OCI-M1 (cell line): ENCODE measurements at regions not wholly inside any gene's neighbourhood (a gene's known extent, or its start where the extent isn't known, plus 50 kb on each side); places are given as distances from the start of the nearest gene placed in this dataset.
"Not testable (repeated sequence)": the region's sequence is repeated elsewhere in the genome, so short reads cannot be mapped to it uniquely, and the experiment has no call there.

Source experiments
- DNase-seq: peaks from one replicate; lab custom pipeline; 2025; lab: John Stamatoyannopoulos, UW

DNA sequence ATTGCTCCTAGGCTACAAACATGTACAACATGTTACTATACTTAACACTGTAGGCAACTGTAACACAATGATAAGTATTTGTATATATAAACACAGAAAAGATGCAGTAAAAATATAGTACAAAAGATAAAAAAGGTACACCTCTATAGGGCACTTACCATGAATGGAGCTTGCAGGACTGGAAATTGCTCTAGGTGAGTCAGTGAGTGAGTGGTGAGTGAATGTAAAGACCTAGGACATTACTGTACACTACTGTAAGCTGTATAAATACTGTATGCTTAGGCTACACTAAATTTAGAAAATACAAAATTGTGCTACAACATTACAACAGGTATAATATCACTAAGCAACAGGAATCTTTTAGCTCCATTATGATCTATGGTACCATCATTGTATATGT is 312.0 kb upstream of the PREP start:
- DNase-seq: no peak

- peak; percentile 56 for DNase-seq
Observed at GRCh38 chr6:105713474-105714118, 310.7 kb upstream of the PREP start.

GRCh38 chr6:105711216-105711615 is 308.3 kb upstream of the PREP start:
- DNase-seq: no peak

DNA sequence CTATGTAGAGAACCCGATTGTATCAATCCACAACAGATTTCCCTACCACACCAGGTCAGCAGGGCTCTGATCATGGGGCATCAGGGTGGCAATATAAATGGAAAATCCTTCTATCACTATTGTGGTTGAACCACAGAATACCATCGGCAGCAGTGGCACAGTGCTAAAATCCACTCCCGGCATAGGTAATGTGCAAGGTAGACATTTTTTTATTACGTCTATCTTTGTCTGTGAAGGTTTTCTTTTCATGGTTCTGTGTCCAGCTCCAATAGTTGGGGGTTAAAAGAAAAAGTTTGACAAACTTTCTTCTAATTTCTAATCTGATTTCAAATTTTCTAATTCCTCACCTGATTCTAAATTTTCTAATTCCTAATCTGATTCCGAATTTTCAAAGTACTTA is 302.7 kb upstream of the PREP start:
- DNase-seq: no peak

DNA sequence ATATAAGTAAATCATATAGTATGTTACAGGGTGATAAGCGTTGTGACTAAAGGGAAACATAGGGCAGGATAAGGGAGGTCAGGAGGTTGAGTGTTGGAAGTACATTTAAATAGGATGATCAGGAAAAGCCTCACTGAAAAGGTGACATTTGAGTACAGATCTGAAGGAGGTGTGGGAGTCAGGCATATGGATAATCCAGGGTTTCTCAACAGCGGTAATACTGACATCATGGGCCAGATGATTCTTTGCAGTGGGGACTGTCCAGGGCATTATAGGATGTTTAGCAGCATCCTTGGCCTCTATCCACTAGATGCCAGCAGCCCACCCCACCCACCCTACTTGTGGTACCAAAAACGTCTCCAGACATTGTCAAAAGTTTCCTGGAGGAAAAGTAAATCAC is 292.6 kb upstream of the PREP start:
- no peak for DNase-seq

DNA sequence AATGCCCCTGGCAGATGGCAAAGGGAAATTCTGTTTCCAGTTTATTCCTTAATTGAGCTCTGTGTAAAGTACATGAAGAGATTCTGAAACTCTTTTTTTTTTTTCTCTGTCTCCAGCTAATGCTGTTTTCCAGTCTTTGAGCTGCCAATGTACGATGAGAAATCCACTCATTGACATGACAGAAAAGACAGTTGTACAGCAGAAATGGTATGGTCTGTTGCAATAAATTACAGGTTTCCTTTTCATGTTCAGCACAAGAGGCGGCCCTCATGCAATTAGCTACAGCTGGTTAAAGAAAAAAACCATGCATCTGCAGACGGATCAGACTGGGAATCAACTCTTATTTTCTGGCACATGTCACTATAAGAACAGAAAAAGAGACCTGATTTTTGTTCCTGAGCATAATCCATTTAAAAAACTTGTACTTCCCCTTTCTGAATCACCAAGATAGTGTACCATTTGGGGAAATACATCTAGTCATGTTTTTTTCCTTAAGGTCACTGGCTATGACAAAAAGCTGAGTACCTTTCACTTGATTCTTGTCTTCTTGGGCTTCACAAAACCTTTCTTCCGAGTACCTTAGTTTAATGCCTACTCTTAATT is 289.8 kb upstream of the PREP start:
- DNase-seq: peak; percentile 78

GRCh38 chr6:105691971-105692370 is 289.1 kb upstream of the PREP start:
- no peak for DNase-seq

DNA sequence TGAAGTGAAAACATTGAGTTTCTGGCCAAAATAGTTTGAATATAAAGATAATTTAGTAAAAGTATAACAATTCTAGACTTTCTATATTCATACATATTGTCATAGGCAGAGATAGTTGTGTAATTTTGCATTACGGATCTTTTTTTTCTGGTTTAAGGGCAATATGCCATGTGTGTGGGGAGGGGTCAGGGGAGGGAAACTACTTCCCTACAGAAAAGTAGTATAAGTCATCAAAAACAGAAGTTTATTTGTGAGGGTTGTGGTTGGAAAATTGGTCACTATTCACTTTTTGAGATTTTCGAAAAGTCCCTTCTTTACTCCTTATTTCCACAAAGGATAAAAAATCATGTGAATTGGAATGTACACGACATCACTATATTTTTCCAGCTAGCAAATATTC is 288.2 kb upstream of the PREP start:
- DNase-seq: no peak

DNA sequence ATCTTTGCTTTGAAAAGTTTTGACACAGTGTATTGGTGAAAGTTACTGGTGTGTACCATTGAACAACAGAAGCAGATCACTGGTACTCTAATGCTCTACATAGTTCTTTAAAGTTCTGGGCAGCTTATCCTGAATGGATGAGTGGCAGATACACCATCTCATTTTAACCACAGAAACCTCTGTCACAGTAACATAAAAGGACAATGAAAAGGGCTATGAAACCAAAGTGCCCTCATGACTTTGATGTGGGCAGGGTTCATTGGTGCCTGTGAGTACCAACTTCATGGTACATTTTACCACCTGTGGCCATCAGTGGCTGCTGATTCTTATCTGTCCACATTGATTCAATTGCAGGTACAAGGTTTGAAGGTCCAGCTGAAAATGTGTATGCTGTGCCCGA is 285.7 kb upstream of the PREP start:
- no peak for DNase-seq

DNA sequence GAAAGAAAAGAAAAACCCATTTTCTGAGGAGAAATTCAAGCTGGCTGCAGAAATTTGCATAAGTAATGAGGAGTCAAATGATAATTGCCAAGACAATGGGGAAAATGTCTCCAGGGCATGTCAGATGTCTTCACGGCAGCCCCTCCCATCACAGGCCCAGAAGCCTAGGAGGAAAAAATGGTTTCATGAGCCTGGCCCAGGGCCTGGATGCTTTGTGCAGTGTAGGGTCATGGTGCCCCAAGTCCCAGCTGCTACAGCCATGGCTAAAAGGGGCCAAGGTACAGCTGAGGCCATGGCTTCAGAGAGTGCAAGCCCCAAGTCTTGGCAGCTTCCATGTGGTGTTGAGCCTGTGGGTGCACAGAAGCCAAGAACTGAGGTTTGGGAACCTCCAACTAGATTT is 283.9 kb upstream of the PREP start:
- DNase-seq: not testable (repeated sequence)

GRCh38 chr6:105681061-105681460 is 278.2 kb upstream of the PREP start:
- no peak for DNase-seq

- DNase-seq: peak; percentile 48
Observed at GRCh38 chr6:105680131-105680530, 277.2 kb upstream of the PREP start.

DNA sequence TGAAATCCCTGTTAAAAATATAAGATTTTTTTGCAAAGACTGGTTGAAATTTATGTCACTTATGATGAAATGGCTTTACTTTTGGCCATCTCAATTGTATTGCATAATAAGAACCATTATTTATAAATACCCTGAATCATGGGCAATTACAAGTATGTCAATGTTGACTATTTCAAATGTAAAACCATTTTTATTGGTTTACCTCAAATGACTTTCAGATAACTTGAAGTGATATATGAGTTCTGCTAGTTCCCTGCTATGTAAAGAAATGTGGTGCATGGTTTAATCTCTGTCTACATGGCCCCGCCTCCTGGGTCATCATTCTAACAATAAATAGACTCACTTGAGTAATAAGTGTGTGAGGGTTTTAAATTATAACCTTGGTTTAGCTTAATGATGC is 275.6 kb upstream of the PREP start:
- DNase-seq: peak; percentile 13

GRCh38 chr6:105677671-105678475 is 275.0 kb upstream of the PREP start:
- DNase-seq: peak; percentile 13

GRCh38 chr6:105676857-105677256 is 274.0 kb upstream of the PREP start:
- DNase-seq: no peak

GRCh38 chr6:105675715-105676397 is 273.0 kb upstream of the PREP start:
- peak; percentile 67 for DNase-seq

DNA sequence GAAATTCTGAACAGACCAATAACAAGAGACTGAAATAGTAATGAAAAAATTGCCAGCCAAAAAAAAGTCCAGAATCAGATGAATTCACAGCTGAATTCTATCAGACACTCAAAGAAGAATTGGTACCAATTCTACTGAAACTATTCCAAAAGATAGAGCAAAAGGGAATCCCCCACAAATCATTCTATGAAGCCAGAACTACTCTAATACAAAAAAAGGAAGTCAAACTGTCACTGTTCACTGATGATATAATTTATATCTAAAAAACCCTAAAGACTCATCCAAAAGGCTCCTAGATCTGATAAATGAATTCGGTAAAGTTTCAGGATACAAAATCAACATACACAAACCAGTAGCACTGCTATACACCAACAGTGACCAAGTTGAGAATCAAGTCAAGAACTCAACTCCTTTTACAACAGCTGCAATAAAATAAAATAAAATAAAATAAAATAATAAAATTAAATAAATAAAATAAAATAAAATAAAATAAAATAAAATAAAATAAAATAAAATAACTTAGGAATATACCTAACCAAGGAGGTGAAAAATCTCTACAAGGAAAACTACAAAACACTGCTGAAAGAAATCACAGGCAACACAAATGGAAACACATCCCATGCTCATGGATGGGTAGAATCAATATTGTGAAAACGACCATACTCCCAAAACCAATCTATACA is 270.1 kb upstream of the PREP start:
- DNase-seq: peak; percentile 50

- no peak for DNase-seq
Observed at GRCh38 chr6:105669232-105669631, 266.4 kb upstream of the PREP start.

- DNase-seq: no peak
Observed at GRCh38 chr6:105667056-105667455, 264.2 kb upstream of the PREP start.

DNA sequence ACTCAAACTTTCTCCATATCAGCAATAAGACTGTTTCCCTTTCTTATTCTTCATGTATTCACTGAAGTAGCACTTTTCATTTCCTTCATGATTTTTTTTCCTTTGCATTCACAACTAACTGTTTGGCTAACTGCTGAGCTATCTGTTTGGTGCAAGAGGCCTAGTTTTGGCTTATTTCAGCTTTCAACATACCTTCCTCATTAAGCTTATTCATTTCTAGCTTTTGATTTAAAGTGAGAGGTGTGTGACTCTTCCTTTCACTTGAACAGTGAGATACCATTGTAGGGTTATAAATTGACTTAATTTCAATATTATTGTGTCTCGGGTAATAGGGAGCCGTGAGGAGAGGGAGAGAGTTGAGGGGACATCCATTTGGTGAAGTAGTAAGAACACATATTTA is 262.0 kb upstream of the PREP start:
- DNase-seq: no peak

GRCh38 chr6:105651969-105652368 is 249.1 kb upstream of the PREP start:
- no peak for DNase-seq

GRCh38 chr6:105650347-105650746 is 247.5 kb upstream of the PREP start:
- no peak for DNase-seq
